Gastrocnemius medialis (tissue), 4 donors: ENCODE measurements at regions not wholly inside any gene's neighbourhood (a gene's known extent, or its start where the extent isn't known, plus 50 kb on each side); places are given as distances from the start of the nearest gene placed in this dataset.

ENCODE experiments used
- POLR2A ChIP-seq, 2 donors: fragments of 450-650 bp; IDR thresholded peaks; one replicate each; pipeline ENCODE4 v1.6.1; 2017; ENCODE audit warnings: antibody characterized with exemption in 2 of 2, mild to moderate bottlenecking in 2 of 2, moderate library complexity in 2 of 2
- TF ChIP-seq, protein P1 (sequence below), 5 experiments: fragments of 450-650 bp in 3 of 5; fragments of 200-600 bp in 2 of 5; sonication (generic) in 2 of 5; IDR thresholded peaks in 4 of 5; conservative IDR thresholded peaks in 1 of 5; 1 replicate in 4 of 5; 2 replicates in 1 of 5; pipeline ENCODE4 v1.5.1; 2016 to 2019; ENCODE audit warnings: antibody characterized with exemption in 5 of 5, mild to moderate bottlenecking in 3 of 5, moderate library complexity in 3 of 5

DNA sequence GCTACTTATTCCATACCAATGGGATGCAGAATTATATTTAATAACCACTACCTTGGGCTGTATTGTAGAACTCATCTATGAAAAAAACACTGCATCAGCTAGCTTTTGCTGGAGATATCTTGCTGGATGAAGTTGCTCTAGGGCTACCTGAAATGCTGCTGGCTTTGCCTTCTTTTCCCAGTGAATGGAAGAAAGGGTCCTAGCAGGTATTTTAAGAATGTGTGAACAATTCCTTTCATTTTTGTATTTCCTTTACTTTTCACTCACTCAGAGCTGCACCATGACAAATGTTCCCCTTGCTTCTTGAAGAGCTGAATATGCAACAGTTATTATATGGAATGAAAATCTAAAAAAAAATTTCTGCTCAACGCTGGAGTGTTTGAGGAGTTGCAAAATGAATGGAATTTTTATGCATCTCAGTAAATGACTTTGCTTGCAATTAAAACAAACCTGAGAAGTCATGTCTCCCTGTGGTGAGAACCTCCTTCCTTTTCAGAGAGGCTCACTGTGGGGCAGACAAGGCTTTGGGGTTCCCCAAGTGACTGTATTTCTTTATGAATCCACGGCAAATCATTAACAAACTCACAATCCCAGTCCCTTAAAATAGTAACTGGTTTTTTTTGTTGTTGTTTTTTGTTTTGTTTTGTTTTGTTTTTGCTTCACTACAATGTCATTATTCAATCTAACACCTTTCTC is 566.8 kb upstream of the KIRREL3 start:
- TF ChIP-seq, protein P1, sequence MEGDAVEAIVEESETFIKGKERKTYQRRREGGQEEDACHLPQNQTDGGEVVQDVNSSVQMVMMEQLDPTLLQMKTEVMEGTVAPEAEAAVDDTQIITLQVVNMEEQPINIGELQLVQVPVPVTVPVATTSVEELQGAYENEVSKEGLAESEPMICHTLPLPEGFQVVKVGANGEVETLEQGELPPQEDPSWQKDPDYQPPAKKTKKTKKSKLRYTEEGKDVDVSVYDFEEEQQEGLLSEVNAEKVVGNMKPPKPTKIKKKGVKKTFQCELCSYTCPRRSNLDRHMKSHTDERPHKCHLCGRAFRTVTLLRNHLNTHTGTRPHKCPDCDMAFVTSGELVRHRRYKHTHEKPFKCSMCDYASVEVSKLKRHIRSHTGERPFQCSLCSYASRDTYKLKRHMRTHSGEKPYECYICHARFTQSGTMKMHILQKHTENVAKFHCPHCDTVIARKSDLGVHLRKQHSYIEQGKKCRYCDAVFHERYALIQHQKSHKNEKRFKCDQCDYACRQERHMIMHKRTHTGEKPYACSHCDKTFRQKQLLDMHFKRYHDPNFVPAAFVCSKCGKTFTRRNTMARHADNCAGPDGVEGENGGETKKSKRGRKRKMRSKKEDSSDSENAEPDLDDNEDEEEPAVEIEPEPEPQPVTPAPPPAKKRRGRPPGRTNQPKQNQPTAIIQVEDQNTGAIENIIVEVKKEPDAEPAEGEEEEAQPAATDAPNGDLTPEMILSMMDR (IDR thresholded peaks at IDR 0.05 in 4 of 5, conservative IDR thresholded peaks at IDR 0.05 in 1 of 5) = no peak
- TF ChIP-seq POLR2A (IDR thresholded peaks at IDR 0.05) = no peak
